ENCODE measurements at regions not wholly inside any gene's neighbourhood (a gene's known extent, or its start where the extent isn't known, plus 50 kb on each side); places are given as distances from the start of the nearest gene placed in this dataset.

GRCh38 chr10:33897291-33897752, 562.9 kb upstream of the NRP1 start:
- ATAC-seq (no peak), DNase-seq (no peak)
- H3K4me3 ChIP-seq: no peak overlapping the region
- intact Hi-C loops (cut with DNase I, micrococcal nuclease): no loop called here
- H3K36me3 ChIP-seq (ENCODE audit: low read depth): no peaks in the 10 kb centered on the region
- TF ChIP-seq CTCF (IDR thresholded peaks at IDR 0.05): no peak
- no peaks in the 10 kb centered on the region for H3K4me1 ChIP-seq (ENCODE audit: low read depth)
- no peaks in the 10 kb centered on the region for H3K9me3 ChIP-seq

GRCh38 chr10:33893506-33893905, 559.0 kb upstream of the NRP1 start:
- H3K36me3 ChIP-seq (ENCODE audit: low read depth): no peaks in the 10 kb centered on the region
- no peak overlapping the region for H3K4me3 ChIP-seq
- intact Hi-C loops (cut with DNase I, micrococcal nuclease): no loop called here
- H3K9me3 ChIP-seq: no peaks in the 10 kb centered on the region
- no peaks in the 10 kb centered on the region for H3K4me1 ChIP-seq (ENCODE audit: low read depth)
- TF ChIP-seq CTCF (IDR thresholded peaks at IDR 0.05): no peak
- DNase-seq: no peak
- ATAC-seq: no peak

- TF ChIP-seq CTCF (IDR thresholded peaks at IDR 0.05): no peak
- no peak for ATAC-seq
- no peak for DNase-seq
- intact Hi-C loops (cut with DNase I, micrococcal nuclease): no loop called here
- Histone ChIP-seq H3K9me3 (no peaks in the 10 kb centered on the region), H3K36me3 (ENCODE audit: low read depth) (no peaks in the 10 kb centered on the region), H3K4me3 (no peak overlapping the region), H3K4me1 (ENCODE audit: low read depth) (no peaks in the 10 kb centered on the region)
Observed at GRCh38 chr10:33889371-33889770, 554.9 kb upstream of the NRP1 start.

- Histone ChIP-seq H3K4me1 (ENCODE audit: low read depth) (no peaks in the 10 kb centered on the region), H3K9me3 (no peaks in the 10 kb centered on the region), H3K4me3 (no peak overlapping the region), H3K36me3 (ENCODE audit: low read depth) (no peaks in the 10 kb centered on the region)
- intact Hi-C loops (cut with DNase I, micrococcal nuclease): no loop called here
- no peak for ATAC-seq
- DNase-seq: no peak
- no peak for TF ChIP-seq CTCF (IDR thresholded peaks at IDR 0.05)
Observed at GRCh38 chr10:33887188-33887587, 552.7 kb upstream of the NRP1 start.

- no peak for ATAC-seq
- no peaks in the 10 kb centered on the region for H3K36me3 ChIP-seq (ENCODE audit: low read depth)
- no peak for TF ChIP-seq CTCF (IDR thresholded peaks at IDR 0.05)
- no peak overlapping the region for H3K4me3 ChIP-seq
- H3K9me3 ChIP-seq: no peaks in the 10 kb centered on the region
- intact Hi-C loops (cut with DNase I, micrococcal nuclease): no loop called here
- no peak for DNase-seq
- H3K4me1 ChIP-seq (ENCODE audit: low read depth): no peaks in the 10 kb centered on the region
Observed at GRCh38 chr10:33886299-33886698, 551.8 kb upstream of the NRP1 start.

GRCh38 chr10:33884604-33885003, 550.1 kb upstream of the NRP1 start:
- DNase-seq: no peak
- no peak for TF ChIP-seq CTCF (IDR thresholded peaks at IDR 0.05)
- intact Hi-C loops (cut with DNase I, micrococcal nuclease): no loop called here

More at GRCh38 chr10:33884604-33885003, 550.1 kb upstream of the NRP1 start:
- no peak for ATAC-seq
- no peaks in the 10 kb centered on the region for H3K9me3 ChIP-seq
- H3K4me3 ChIP-seq: no peak overlapping the region
- no peaks in the 10 kb centered on the region for H3K4me1 ChIP-seq (ENCODE audit: low read depth)
- no peaks in the 10 kb centered on the region for H3K36me3 ChIP-seq (ENCODE audit: low read depth)

Data from mucosa of descending colon (tissue), 3 donors.